Upper lobe of left lung (tissue), 6 donors: ENCODE measurements at regions not wholly inside any gene's neighbourhood (a gene's known extent, or its start where the extent isn't known, plus 50 kb on each side); places are given as distances from the start of the nearest gene placed in this dataset.

Experiments
- ATAC-seq, 2 donors: fragments of 200-7000 bp; cut with Tn5 transposase; one replicate each; pipeline ENCODE4 v1.9.1; 2022; ENCODE audit warnings: mild to moderate bottlenecking in 2 of 2, moderate library complexity in 2 of 2; ENCODE audit not compliant: low FRiP score in 2 of 2
- DNase-seq, 2 donors: peaks; one replicate each; pipeline ENCODE4 v3.0.0-alpha.2; 2019 to 2020
- H3K27ac ChIP-seq, 4 donors: fragments of 200-600 bp; sonication (generic); one replicate each; pipeline ENCODE4 v1.5.1; 2016 to 2019
- H3K27me3 ChIP-seq, 4 donors: fragments of 200-600 bp; sonication (generic); one replicate each; pipeline ENCODE4 v1.5.1; 2017 to 2019
- H3K36me3 ChIP-seq, 4 donors: fragments of 200-600 bp; sonication (generic); one replicate each; pipeline ENCODE4 v1.5.1; 2016 to 2019
- H3K4me1 ChIP-seq, 4 donors: fragments of 200-600 bp; sonication (generic); one replicate each; pipeline ENCODE4 v1.5.1; 2018 to 2019
- H3K4me3 ChIP-seq, 4 donors: fragments of 200-600 bp; sonication (generic); one replicate each; pipeline ENCODE4 v1.5.1; 2017 to 2019; ENCODE audit warnings: mild to moderate bottlenecking in 2 of 4, moderate library complexity in 1 of 4
- H3K9me3 ChIP-seq, 4 donors: fragments of 200-600 bp; sonication (generic); one replicate each; pipeline ENCODE4 v1.5.1; 2018 to 2019
- EP300 ChIP-seq, 4 donors: sonication (generic); formaldehyde crosslinking; IDR thresholded peaks; one replicate each; pipeline ENCODE4 v1.5.1; 2017; ENCODE audit warnings: antibody characterized with exemption in 4 of 4, control low read depth in 2 of 4
- POLR2A ChIP-seq, 4 donors: fragments of 450-650 bp; IDR thresholded peaks; one replicate each; pipeline ENCODE4 v1.5.1; 2016 to 2017; ENCODE audit warnings: antibody characterized with exemption in 4 of 4, mild to moderate bottlenecking in 2 of 4
- POLR2AphosphoS5 ChIP-seq, 2 donors: sonication (generic); formaldehyde crosslinking; IDR thresholded peaks; one replicate each; pipeline ENCODE4 v1.5.1; 2017; ENCODE audit warnings: antibody characterized with exemption in 2 of 2
- WGBS, 2 donors: methylation state at CpG; one replicate each; pipeline ENCODE4 v1.1.5; 2017 to 2018; 5-methylcytosine and 5-hydroxymethylcytosine counted together
- TF ChIP-seq, protein P1 (sequence below), 6 experiments: fragments of 450-650 bp in 4 of 6; fragments of 200-600 bp in 2 of 6; sonication (generic) in 2 of 6; IDR thresholded peaks; one replicate each; pipeline ENCODE4 v1.5.1; 2016 to 2019; ENCODE audit warnings: antibody characterized with exemption in 6 of 6
- donor health status: DM: no; HTN: no; CAD: no; lungs with moderate emphysema.
- donor health status: DM: no; HTN: yes; CAD: no; lungs with severe emphysema.

DNA sequence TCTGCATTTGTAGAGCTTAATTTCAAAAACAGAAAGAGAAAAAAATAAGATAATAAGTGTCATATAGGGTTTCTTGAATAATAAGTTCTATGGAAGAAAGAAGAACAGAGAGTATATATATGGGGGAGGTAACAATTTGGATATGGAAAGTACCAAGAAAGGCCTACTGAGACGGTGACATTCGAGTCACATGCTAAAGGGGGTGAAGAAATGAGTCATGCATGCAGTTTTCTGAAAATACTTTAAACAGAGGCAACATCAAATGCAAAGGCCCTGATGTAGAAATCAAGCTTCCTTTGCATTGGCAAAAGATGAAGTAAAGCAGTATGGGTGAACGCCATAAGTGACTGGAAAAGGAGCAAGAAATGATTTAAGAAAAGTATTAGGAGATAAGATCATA, 371.6 kb upstream of the ZNF385D start:
- no peaks in the 10 kb centered on the region for H3K4me1 ChIP-seq
- no peaks in the 10 kb centered on the region for H3K36me3 ChIP-seq
- TF ChIP-seq POLR2AphosphoS5 (IDR thresholded peaks at IDR 0.05) = no peak
- TF ChIP-seq POLR2A (IDR thresholded peaks at IDR 0.05) = no peak
- TF ChIP-seq, protein P1, sequence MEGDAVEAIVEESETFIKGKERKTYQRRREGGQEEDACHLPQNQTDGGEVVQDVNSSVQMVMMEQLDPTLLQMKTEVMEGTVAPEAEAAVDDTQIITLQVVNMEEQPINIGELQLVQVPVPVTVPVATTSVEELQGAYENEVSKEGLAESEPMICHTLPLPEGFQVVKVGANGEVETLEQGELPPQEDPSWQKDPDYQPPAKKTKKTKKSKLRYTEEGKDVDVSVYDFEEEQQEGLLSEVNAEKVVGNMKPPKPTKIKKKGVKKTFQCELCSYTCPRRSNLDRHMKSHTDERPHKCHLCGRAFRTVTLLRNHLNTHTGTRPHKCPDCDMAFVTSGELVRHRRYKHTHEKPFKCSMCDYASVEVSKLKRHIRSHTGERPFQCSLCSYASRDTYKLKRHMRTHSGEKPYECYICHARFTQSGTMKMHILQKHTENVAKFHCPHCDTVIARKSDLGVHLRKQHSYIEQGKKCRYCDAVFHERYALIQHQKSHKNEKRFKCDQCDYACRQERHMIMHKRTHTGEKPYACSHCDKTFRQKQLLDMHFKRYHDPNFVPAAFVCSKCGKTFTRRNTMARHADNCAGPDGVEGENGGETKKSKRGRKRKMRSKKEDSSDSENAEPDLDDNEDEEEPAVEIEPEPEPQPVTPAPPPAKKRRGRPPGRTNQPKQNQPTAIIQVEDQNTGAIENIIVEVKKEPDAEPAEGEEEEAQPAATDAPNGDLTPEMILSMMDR (IDR thresholded peaks at IDR 0.05) = no peak
- DNase-seq (no peak), ATAC-seq (no peak)
- no peaks in the 10 kb centered on the region for H3K9me3 ChIP-seq
- H3K4me3 ChIP-seq = no peak overlapping the region
- no peaks in the 10 kb centered on the region for H3K27me3 ChIP-seq
- H3K27ac ChIP-seq = no peak overlapping the region
- WGBS, 2 donors = 69 to 73% methylated on average over 3 of the region's 3 CpGs

DNA sequence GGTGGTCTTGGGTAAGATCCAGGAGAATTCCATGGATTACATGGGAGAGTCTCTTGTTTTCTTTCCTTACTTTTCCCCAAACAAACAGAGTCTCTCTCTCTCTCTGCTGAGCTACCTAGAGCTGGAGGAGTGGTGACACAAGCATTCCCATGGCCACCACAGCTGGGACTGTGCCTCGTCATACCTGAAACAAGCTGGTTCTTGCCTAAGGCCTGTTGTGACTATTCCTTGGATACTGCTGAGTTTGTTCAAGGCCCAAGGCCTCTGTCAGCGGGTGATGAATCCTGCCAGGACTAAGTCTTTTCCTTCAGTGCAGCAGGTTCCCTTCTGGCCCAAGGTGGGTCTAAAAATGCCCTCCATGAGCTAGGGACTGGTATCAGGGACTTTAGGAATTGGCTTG, 378.1 kb upstream of the ZNF385D start:
- TF ChIP-seq POLR2A (IDR thresholded peaks at IDR 0.05) (no peak), EP300 (IDR thresholded peaks at IDR 0.05) (no peak), POLR2AphosphoS5 (IDR thresholded peaks at IDR 0.05) (no peak)
- TF ChIP-seq, protein P1 (IDR thresholded peaks at IDR 0.05) = no peak
- H3K27me3 ChIP-seq = no peaks in the 10 kb centered on the region
- no peak for DNase-seq
- H3K4me1 ChIP-seq = no peaks in the 10 kb centered on the region
- no peaks in the 10 kb centered on the region for H3K36me3 ChIP-seq
- WGBS, 2 donors = 80 to 90% methylated on average over 2 of the region's 2 CpGs
- no peak for ATAC-seq
- H3K9me3 ChIP-seq = no peaks in the 10 kb centered on the region
- no peak overlapping the region for H3K27ac ChIP-seq
- no peak overlapping the region for H3K4me3 ChIP-seq

DNA sequence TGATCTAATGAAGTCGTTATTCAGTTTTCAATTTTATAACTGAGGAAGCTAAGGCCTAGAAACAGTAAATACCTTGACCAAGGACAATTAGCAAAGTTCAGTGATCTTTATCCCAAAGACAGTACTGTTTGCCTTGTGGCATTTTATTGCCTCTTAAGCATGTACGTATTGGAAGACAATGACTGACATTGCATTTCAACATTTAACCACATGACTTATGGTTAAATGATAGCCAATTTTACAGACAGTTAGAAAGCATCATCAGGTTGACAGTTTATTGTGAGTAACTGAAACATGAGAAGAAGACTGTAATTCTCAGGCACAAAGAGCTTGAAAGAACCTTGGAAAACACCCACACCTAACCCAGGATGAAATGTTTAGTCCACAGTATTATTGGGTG, 390.8 kb upstream of the ZNF385D start:
- no peaks in the 10 kb centered on the region for H3K4me1 ChIP-seq
- no peak overlapping the region for H3K4me3 ChIP-seq
- 66 to 87% methylated on average over 2 of the region's 2 CpGs for WGBS, 2 donors
- no peak overlapping the region for H3K27ac ChIP-seq
- no peak for ATAC-seq
- TF ChIP-seq POLR2A (IDR thresholded peaks at IDR 0.05) = no peak
- no peak for TF ChIP-seq EP300 (IDR thresholded peaks at IDR 0.05)
- no peaks in the 10 kb centered on the region for H3K9me3 ChIP-seq
- no peak for DNase-seq
- no peaks in the 10 kb centered on the region for H3K27me3 ChIP-seq
- no peaks in the 10 kb centered on the region for H3K36me3 ChIP-seq

DNA sequence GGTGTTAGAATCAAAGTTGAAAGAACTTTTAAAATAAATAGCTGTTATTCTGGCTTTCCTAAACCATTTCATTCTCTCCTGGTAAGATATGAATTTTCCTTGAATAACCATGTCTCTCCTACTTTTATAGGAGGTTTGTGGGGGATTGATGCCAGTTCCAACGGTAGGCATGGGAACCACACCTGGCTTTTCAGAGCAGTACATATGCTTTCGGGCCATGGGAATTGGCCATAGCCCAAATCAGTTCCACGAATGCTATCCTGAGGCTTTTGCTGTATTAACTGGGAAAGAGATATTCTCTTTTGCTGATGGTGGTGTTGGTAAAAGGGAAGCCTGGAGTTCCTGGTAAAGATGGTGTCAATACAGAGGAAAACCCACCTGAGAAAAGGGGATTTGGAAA, 396.2 kb upstream of the ZNF385D start:
- H3K27ac ChIP-seq = no peak overlapping the region
- no peaks in the 10 kb centered on the region for H3K36me3 ChIP-seq
- H3K4me1 ChIP-seq = no peaks in the 10 kb centered on the region
- 79 to 88% methylated on average over 3 of the region's 3 CpGs for WGBS, 2 donors
- no peaks in the 10 kb centered on the region for H3K27me3 ChIP-seq
- H3K9me3 ChIP-seq = no peaks in the 10 kb centered on the region
- H3K4me3 ChIP-seq = no peak overlapping the region
- ATAC-seq = no peak
- DNase-seq = no peak
- TF ChIP-seq POLR2AphosphoS5 (IDR thresholded peaks at IDR 0.05) (no peak), POLR2A (IDR thresholded peaks at IDR 0.05) (no peak), EP300 (IDR thresholded peaks at IDR 0.05) (no peak)
- TF ChIP-seq, protein P1 (IDR thresholded peaks at IDR 0.05) = no peak

DNA sequence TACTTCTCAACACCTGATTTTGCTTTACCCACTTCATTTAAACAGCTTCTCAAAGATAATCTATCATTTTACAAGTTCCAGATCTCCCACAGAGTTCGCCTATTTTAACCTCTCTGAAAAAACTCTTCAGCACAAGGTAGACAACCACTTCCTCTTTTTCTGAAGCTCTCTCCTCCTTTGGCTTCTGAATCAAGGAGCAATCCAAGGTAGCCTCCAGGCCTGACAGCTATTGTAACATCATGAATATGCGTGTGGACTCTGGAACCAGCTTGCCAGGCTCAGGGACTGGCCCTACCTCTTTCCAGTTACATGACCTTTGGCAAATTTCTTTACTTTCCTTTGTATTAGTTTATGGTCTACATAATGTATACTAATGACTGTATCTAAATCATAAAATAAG, 405.9 kb upstream of the ZNF385D start:
- no peak for DNase-seq
- H3K4me3 ChIP-seq = no peak overlapping the region
- no peak for ATAC-seq
- no peaks in the 10 kb centered on the region for H3K9me3 ChIP-seq
- H3K27ac ChIP-seq = no peak overlapping the region
- H3K36me3 ChIP-seq = no peaks in the 10 kb centered on the region
- TF ChIP-seq, protein P1 (IDR thresholded peaks at IDR 0.05) = no peak
- TF ChIP-seq POLR2A (IDR thresholded peaks at IDR 0.05) = no peak
- no peak for TF ChIP-seq EP300 (IDR thresholded peaks at IDR 0.05)
- TF ChIP-seq POLR2AphosphoS5 (IDR thresholded peaks at IDR 0.05) = no peak
- no peaks in the 10 kb centered on the region for H3K27me3 ChIP-seq
- 63 to 75% methylated on average over 2 of the region's 2 CpGs for whole genome bisulfite sequencing, 2 donors
- H3K4me1 ChIP-seq = no peaks in the 10 kb centered on the region
